Stomach (tissue), 4 donors: ENCODE measurements at regions not wholly inside any gene's neighbourhood (a gene's known extent, or its start where the extent isn't known, plus 50 kb on each side); places are given as distances from the start of the nearest gene placed in this dataset.

ENCODE experiments used
- CTCF ChIP-seq, 7 experiments: fragments of 450-650 bp in 4 of 7; fragments of 200-600 bp in 3 of 7; sonication (generic) in 3 of 7; IDR thresholded peaks; one replicate each; pipeline ENCODE4 v1.5.1; 2016 to 2019; ENCODE audit warnings: antibody characterized with exemption in 7 of 7, control low read depth in 2 of 7, mild to moderate bottlenecking in 1 of 7
- EP300 ChIP-seq: sonication (generic); formaldehyde crosslinking; IDR thresholded peaks from one replicate; pipeline ENCODE4 v1.6.1; 2017; ENCODE audit warnings: antibody characterized with exemption
- POLR2A ChIP-seq, 4 donors: fragments of 450-650 bp; IDR thresholded peaks; one replicate each; pipeline ENCODE4 v1.6.1; 2016; ENCODE audit warnings: antibody characterized with exemption in 4 of 4, control low read depth in 2 of 4, mild to moderate bottlenecking in 1 of 4, moderate library complexity in 1 of 4
- POLR2AphosphoS5 ChIP-seq, 3 donors: sonication (generic); formaldehyde crosslinking; IDR thresholded peaks; one replicate each; pipeline ENCODE4 v1.6.1; 2016; ENCODE audit warnings: antibody characterized with exemption in 3 of 3

GRCh38 chr3:82467051-82467450 is 705.6 kb upstream of the GBE1 start:
- TF ChIP-seq CTCF (IDR thresholded peaks at IDR 0.05) (no peak), EP300 (no peak), POLR2A (IDR thresholded peaks at IDR 0.05) (no peak), POLR2AphosphoS5 (IDR thresholded peaks at IDR 0.05) (no peak)
